Breast epithelium (tissue), 3 donors: ENCODE measurements at regions not wholly inside any gene's neighbourhood (a gene's known extent, or its start where the extent isn't known, plus 50 kb on each side); places are given as distances from the start of the nearest gene placed in this dataset.

Experiments
- POLR2A ChIP-seq: fragments of 450-650 bp; IDR thresholded peaks from one replicate; pipeline ENCODE4 v1.6.1; 2016; ENCODE audit warnings: antibody characterized with exemption, mild to moderate bottlenecking, moderate library complexity
- TF ChIP-seq, protein P1 (sequence below), 3 donors: fragments of 450-650 bp; IDR thresholded peaks; one replicate each; pipeline ENCODE4 v1.5.1; 2016 to 2017; ENCODE audit warnings: antibody characterized with exemption in 3 of 3, mild to moderate bottlenecking in 3 of 3, moderate library complexity in 3 of 3

GRCh38 chr18:55744206-55744605, 156.2 kb upstream of the TCF4 start:
- TF ChIP-seq, protein P1, sequence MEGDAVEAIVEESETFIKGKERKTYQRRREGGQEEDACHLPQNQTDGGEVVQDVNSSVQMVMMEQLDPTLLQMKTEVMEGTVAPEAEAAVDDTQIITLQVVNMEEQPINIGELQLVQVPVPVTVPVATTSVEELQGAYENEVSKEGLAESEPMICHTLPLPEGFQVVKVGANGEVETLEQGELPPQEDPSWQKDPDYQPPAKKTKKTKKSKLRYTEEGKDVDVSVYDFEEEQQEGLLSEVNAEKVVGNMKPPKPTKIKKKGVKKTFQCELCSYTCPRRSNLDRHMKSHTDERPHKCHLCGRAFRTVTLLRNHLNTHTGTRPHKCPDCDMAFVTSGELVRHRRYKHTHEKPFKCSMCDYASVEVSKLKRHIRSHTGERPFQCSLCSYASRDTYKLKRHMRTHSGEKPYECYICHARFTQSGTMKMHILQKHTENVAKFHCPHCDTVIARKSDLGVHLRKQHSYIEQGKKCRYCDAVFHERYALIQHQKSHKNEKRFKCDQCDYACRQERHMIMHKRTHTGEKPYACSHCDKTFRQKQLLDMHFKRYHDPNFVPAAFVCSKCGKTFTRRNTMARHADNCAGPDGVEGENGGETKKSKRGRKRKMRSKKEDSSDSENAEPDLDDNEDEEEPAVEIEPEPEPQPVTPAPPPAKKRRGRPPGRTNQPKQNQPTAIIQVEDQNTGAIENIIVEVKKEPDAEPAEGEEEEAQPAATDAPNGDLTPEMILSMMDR (IDR thresholded peaks at IDR 0.05) = no peak
- TF ChIP-seq POLR2A = no peak
